ENCODE measurements at regions not wholly inside any gene's neighbourhood (a gene's known extent, or its start where the extent isn't known, plus 50 kb on each side); places are given as distances from the start of the nearest gene placed in this dataset.
A peak's percentile ranks its signal among the peaks of the same experiment; 100 is the strongest.
"Not testable (repeated sequence)": the region's sequence is repeated elsewhere in the genome, so short reads cannot be mapped to it uniquely, and the experiment has no call there.

DNA sequence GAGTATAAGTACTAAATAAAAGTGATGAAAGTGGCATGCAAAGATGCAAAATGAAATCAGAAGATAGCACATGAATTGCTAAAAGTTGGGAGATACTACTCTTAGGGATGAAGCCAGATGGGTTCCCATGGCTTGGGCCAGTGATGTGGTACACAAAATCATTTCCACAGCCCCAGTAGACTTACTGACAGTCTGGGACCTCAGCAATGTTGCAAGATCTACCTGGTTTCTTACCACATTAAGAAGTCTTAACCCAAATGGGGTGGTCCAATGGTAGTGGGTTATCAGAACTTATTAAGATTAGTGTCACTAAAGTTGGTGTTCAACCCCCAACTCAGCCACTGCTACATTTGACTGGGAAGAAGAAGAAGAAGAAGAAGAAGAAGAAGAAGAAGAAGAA is 227.7 kb upstream of the IRF2BP2 start:
- DNase-seq = no peak

DNA sequence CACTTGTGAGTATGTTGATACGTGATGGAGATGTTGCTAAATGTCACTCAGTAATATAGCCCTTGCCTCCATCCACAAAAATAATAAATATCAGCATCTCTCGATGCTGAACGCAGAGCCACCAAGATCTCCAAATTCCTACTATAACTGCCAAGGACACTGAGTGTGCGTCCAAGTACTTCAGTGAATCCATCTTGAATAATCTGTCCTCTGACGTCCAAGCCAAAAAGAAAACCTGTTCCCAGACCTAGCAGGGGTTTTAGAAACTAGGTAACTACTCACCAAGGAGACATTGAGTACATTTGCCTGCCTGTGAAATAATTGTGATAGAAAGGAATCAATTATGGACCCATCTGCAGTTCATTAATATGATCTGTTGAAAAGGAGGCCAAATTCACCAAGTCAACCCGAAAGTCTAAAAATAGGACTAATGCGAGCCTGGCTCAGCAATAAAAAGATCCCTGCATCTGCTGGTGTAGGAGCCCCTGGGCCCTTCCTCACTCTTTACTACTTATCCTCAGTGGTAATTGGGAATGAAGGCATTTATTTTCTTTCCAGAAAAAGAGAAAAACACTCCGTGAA is 226.9 kb upstream of the IRF2BP2 start:
- DNase-seq = no peak

DNA sequence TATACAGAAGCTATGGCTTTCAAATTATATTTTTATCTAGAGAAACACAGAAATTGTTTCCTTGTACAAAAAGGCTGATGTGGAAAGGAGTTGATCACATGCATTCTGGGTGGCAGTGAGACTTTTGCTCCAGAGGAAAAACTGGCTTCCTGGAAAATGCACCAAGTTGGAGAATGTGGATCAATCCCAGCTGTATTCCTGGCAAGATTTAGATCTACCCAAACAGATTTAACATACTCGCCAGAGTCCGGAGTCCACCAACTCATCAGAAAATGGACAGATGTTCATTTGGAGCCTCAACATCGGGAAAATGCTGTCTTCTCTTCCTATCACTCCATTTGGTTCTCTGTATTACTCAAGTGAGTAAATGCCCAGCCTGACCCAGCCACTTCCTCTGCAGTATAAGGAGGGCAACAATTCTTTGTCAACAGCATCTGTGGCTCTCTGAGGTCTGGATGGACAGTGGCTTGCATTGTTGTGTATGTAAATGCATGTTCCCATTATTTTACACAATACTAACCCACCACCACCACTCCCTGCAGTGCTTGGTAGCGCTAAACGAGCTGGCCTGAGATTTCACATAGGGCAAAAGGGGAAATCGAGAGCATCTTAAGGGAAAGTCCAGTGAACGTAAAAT is 226.2 kb upstream of the IRF2BP2 start:
- DNase-seq = no peak

DNA sequence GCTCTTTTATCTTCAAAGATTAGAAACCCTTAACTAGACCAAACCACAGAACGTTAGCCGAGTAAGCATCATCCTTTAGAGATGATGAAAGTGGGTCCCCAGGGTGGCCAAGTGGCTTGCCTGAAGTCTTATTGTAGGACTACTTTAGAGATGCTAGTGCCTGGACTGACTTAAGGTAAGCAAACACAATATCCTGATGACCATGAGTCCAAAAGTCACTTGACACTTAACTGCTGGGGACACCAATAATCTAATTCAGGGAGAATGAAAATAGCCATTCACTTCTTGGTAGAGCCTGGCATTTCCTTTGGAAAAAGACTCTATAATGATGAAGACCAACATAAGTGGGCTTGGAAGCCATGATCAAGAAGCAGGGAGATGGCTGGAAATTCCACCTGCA is 225.3 kb upstream of the IRF2BP2 start:
- DNase-seq = no peak

DNA sequence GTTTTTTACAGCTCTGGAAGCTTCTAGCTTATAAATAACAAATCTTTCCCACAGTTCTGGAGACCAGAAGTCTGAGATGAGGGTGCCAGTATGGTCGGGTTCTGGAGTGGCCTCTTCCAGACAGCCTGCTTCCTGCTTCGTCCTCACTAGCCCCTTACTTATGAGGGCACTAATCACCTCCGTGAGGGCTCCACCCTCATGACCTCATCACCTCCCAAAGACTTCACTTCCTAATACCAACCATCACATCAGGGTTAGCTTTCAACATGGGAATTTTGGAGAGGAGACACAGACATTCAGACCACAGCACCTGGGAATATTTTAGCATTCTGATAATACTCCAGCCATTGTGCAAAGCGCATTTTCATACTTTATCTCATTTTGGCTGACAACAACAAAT is 223.7 kb upstream of the IRF2BP2 start:
- no peak for DNase-seq

DNA sequence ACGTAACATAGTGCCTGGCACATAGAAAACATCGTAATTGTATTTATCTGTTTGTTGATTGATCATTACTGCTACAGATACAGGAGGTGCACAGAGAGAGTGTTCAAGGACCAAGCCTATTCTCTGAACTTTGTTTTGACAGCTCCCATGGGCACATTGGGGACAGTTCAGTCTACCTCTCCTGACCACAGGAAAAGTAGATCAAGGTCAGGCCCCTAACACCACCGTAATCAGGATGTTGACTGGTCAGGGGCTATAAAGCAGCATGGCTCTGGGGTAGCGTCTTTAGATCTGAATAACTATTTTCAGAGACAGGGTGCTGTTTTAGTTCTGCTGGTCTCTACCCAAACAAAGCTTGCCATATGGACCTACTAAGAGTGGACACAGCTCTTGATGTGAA is 223.1 kb upstream of the IRF2BP2 start:
- DNase-seq = no peak

DNA sequence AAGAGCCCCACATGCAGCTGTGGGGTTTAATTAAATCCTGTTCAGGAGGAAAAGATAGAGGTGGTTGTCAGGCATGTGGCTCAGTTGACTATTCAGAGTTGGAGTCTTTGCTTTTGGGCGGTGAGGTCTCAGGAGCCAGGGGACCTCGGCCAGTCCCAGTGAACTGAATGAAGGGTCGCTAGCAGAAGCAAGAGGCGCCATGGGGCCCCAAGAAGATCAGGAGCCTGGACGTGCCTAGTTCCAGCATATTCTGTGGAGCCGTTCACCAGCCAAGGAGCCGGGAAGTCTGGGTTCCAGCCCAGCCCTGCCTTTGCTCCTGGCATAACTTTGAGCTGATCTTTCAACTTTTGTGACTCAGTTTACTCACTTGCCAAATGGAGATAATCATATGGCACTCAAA is 217.7 kb upstream of the IRF2BP2 start:
- peak; percentile 6 for DNase-seq

DNA sequence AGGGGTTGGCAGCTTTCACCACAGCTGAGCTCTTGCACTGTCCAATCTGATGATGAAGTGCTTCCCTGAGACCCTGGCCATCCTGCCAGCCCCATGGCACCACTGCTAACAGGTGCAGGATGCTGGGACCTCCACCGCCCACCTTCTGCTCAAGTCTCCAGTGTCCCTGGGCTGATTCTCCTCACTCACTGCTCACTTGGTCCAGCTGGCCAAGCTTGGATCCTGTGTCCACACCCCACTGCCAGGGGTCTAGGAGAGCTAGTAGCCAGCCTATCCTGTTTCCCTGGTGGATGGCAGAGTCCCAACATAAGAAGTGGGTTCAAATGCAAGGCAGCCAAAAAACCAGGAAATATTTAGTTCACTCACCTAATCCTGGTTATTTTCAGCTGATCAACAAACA is 217.2 kb upstream of the IRF2BP2 start:
- DNase-seq = peak; percentile 30

DNA sequence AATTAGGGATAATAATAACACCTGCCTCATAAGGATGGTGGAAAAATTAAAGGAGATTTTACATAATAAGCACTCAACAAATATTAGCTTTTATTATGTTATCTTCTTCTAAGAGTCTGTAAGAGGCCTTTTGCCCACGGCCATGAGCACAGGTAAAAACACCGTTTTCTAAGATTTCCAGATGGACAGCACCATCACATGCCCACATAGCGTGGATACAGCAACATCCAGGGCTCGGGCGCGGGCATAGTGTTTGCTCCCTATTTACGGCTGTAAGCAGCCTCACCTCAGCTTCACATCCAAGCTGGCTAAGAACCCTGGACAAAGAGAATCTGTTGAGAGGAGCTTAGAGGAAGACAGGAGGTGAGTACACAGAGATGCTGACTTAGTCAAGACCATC is 216.4 kb upstream of the IRF2BP2 start:
- DNase-seq = peak; percentile 11

DNA sequence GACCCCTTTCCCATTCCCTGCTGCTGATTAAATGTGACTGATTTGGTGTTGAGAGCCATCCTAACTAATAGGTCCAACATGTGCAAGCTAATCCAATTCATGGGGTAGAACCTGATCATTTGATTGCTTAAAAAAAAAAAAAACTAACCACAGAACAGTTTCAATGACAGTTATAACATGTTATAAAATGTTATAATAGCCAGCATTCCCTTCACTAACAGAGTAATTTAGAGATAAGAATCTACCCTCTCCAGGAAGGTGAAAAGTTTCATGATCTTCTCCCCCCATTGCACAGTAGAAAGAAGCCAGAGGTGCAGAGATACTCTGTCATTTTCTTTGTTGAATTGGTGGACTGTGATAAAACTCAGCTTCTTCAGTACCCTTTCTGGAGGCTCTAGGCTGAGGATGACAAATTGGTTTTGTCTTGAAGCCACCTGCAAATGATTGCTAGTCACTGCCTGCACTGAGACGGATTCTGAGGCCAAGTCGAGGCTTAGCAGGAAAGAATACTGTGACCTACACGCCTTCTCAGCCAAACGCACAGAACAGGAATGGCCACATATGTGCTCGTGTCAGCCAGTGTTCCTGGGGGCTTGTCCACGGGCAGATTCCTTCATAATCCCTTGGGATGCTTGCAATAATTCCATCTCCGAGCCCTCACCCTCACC is 215.7 kb upstream of the IRF2BP2 start:
- DNase-seq = peak; percentile 14

DNA sequence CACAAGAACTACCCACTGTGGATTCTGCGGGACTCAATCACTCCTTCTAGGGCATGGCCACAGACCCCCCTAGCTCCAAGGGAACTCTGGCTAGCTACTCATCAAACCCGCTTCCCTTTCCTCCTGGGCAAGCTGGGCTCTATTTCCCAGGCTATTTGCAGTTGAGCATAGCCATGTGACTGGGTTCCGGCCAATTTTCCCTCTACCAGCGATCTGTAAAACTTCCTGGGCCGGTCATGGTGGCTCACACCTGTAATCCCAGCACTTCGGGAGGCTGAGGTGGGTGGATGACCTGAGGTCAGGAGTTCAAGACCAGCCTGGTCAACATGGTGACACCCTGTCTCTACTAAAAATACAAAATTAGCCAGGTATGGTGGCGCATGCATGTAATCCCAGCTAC is 214.9 kb upstream of the IRF2BP2 start:
- DNase-seq = peak; percentile 12

DNA sequence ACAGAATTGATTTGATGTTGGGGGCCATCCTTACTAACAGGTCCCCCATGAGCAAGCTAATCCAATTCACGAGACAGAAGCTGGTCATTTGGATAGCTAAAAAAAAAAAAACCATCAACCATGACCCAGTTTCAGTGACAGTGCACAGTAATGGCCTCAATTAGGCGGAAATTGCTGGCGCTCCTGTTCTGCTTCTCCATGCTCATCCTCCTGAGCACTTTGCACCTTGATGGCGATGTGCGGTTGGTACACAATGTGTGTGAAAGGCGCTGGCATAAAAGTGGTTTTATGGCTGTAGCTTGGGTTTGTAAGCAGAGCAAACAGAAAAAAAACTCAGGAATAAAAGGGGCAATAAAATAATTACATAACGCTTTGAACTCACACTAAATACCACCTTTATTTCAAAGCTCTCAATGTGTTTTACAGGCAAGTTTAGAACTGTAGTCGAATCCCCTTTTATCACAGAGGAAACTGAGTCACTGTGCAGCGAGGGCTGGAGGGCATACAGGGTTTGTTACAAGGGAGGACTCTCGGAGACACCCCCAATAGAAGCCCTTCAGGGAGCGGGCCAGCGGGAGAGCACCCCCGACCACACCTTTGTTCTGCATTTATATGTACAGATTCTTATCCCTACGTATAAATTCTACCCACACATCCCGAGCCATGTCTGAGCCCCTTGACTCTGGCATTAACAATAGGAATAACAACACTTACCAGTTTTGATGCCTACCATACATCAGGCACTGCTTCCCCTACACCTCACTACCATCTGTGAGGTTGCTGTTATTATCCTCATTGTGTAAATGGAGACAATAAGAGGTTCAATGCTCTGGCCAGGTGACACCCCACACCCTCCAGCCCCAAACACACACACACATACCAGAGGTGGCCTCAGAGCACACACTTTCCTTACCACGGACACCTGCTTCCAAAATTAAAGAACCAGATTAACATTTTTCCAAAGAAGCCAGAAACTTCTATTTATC is 213.5 kb upstream of the IRF2BP2 start:
- peak; percentile 2 for DNase-seq

DNA sequence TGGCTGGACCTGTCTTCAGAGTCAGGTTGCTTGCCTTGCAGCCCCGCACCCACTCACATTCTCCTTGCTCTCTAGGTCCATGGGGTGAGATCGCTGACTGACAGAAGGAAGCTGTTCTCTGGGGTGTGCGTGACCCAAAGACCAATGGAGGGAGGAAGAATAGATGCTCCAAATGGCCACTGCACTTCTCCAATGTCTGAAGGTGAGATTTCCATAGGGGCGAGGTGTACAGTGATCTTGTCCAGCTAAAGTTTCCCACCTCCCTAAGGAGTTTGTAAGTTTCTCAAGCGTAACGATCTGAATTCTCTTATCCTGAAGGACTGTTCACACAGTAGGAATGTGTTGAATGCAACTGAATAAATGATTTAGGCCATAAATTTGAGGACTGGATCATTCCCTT is 211.9 kb upstream of the IRF2BP2 start:
- DNase-seq = no peak

DNA sequence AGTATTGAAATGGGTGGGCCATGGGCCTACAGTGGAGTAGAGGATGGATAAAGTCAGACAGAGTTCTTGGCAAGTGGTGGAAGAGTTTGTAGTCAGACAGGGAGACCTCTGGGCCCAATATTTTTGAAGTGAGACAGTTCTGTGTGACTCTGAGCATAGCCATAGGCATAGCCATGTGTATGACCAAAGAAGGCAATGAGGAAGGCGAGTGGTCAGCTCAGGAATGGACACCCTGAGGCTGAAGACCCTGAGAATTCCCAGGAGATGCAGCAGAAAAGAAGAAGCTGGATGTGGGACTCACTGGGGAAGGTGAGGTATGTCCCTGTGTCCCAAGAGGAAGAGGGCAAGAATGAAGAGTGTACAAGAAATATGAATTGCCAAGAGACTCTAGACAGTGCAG is 210.6 kb upstream of the IRF2BP2 start:
- DNase-seq = no peak

DNA sequence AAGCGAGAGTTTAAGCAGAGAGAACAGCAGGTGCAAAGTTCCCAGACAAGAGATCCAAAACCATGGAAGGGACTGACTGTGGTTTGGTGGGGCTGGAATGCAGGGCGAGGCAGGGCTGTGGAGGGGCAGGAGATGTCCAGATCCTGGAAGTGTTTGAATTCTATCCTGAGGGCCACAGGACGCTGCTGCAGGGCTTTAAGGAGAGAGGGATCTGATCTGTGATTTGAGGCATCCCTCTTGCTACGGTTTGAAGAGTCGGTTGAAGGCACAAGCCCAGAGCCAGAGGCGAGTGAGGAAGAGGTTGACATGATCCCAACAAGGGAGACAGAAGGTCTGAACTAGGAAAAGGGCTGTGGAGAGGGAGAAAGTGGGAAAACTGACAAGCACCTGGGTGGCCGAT is 209.9 kb upstream of the IRF2BP2 start:
- DNase-seq = not testable (repeated sequence)

DNA sequence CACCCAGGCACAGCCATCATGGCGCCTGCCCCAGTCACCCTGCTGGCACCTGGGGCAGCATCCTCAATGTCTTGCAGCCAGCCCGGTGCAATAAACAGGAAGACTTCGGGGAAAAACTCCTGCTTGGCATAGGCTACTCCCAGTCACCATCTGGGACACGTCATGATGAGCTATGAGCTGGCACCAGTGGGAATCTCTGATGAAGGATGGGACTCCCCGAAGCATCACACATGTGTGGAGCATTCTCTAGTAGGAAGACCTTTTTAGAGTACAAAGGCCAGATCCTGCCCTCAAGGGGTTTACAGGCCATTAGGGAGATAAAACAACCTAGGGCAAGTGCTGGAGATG is 208.0 kb upstream of the IRF2BP2 start:
- DNase-seq = not testable (repeated sequence)

DNA sequence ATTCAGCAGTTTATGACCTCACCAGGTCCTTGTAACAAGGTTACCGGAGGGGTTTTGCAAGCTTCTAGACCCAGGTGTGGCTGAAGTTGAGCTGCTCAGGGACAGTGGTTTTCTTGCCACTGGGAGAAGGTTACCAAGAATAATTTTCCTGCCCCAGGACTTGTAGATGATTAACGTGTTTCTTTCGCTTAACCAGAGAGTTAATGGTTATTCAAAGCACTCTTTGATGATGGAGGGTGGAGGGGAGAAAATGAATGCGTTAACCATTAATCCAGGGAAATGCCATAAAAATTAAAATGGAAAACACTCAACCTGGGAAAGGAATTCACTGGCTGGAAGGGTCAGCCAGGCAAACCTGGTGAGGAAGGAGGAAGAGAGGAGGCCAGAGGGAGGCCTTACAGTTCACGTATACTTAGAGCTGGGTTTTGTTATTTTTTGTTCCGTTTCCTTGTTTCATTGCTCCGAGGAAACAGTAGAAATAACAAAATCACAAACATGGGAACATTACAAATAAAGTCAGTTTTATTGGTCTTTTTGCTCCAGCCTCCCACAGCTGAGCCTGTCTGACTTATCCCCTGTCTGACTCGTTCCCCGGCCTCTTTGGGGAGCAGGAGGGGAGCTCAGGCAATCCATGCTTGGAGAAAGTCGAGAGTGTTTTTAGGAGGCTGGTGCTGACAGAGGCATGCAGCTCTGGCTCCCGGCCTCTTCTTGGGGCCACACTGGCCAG is 207.5 kb upstream of the IRF2BP2 start:
- not testable (repeated sequence) for DNase-seq

DNA sequence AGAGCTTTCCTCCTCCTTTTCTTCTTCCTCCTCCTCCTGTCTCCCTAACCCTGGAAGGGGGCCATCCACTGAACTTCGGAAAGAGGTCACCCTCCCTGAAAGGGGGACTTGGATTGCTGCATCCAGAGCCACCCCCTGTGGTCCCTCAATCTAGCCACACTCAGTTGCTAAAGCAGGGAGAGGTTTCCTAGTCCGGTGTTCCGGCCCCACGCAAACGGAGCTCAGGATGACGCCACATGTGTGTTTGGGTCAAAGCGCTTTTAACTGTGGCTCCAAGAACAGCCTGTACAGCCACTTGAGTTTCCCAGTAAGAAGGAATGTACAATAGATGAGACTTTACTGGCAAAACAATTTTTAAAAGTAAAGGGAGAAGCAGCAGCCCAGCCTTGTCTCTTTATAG is 206.9 kb upstream of the IRF2BP2 start:
- peak; percentile 45 for DNase-seq

DNA sequence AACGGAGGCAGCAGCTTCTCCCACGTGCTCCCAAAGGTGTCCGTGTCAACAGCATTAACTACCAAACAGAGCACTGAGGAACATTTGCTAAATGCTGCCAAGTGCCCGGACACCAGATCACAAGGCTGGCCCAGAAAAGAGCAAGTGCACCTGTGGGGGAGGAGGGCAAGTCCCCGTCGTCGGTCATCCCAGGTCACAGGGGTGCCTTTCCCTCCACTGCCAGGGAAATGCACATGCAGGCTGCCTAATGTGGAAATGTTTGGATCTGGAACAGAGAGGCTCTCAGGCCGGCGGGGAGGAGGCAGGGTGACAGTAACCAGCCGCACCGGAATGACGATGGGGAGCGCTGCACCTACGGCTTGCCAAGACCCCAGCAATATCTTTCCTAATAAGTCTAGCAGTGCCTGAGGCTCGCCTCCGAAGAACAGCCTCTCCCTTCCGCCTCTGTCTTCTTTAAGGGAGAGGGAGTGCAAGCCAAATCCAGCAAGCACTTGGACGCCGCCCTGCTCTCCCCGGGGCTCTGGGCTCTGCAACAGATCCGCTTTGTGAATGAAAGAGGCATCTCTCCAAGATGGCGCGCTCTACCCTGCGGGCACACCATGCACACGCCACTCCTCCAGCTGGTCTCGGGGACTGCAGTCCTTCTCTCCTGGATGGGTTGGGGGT is 206.3 kb upstream of the IRF2BP2 start:
- peak; percentile 74 for DNase-seq

DNA sequence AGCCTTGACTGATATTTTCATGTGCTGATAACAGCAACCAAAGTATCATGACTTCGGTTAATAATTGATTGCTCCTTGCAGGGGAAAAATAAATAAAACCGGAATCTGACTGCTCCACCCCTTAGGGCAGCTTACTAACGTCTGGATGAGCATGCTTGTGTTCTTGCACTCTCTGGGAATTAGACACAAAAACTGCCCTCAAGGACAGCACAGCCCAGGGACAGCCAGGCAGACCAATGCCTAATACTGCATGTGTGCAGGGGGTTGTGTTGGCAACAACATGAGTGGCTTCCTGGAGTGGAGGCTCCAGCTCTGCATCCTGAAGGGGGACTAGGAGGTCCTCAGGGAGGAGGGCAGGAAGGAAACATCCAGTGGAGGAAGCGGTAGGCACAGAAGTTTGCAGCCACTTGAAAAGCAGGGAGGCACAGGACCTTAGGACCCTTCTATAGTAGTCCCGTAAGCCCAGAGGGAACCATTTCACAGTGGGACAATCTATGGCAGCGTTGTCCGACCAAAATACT is 205.4 kb upstream of the IRF2BP2 start:
- not testable (repeated sequence) for DNase-seq

DNA sequence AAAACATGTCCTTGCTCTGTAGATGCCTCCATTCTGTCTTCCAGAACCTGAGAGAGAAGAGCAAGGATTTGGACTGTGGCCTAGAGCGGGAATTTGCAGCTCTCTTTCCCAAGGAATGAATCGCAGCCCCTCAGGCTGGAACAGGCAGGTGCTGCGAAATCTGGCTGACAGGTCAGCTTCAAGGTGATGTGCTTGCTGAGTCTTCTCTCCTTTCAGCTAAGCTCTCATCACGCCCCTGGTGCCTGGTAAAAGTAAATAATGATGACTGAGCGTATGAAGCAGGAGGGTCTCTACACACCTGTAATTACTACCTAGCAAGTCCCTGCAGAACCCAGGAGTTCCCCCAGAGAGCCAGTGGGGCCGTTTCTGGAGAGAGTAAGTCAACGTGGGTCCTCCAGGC is 204.3 kb upstream of the IRF2BP2 start:
- peak; percentile 0 for DNase-seq

DNA sequence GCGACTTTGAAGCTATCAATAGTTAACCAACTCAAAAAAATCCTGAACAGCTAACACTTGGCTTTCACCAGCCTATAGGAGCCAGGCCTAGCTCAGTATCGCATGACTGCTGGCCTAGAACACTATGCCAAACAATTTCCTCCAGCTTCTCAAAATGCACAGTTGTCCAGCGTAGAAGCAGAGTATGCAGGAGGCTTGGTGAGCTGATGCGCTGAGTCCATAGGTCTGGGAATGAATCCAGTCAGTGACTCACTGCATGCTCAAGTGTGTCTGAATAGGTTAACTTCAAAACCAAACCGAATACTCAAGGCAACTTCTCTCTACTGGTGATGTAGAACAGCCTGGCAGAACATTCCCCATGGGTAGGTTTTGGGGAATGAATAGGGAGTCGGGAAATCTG is 201.8 kb upstream of the IRF2BP2 start:
- DNase-seq = peak; percentile 65
